SK-N-SH (cell line): ENCODE measurements at regions not wholly inside any gene's neighbourhood (a gene's known extent, or its start where the extent isn't known, plus 50 kb on each side); places are given as distances from the start of the nearest gene placed in this dataset.

ENCODE experiments used
- CTCF ChIP-seq: fragments of 200-600 bp; sonication (generic); IDR thresholded peaks from 2 replicates; pipeline ENCODE4 v1.6.1; 2017; ENCODE audit warnings: antibody characterized with exemption, mild to moderate bottlenecking, moderate library complexity
- EZH2phosphoT487 ChIP-seq: fragments of 200-600 bp; sonication (generic); IDR thresholded peaks from 2 replicates; pipeline ENCODE4 v1.6.1; 2017; ENCODE audit warnings: low read depth, mixed run types, mild to moderate bottlenecking, antibody characterized with exemption, moderate library complexity, borderline replicate concordance
- JUND ChIP-seq: IDR thresholded peaks from 2 replicates; pipeline ENCODE4 v1.4.0; 2012
- POLR2AphosphoS5 ChIP-seq: IDR thresholded peaks from 2 replicates; pipeline ENCODE4 v1.6.1; 2012; ENCODE audit warnings: low read depth, low read length
- RAD21 ChIP-seq: IDR thresholded peaks from 2 replicates; pipeline ENCODE4 v1.6.1; 2012; ENCODE audit warnings: mild to moderate bottlenecking, low read length
- REST ChIP-seq: IDR thresholded peaks from 2 replicates; pipeline ENCODE4 v1.6.1; 2012; ENCODE audit warnings: mild to moderate bottlenecking, low read depth, low read length, moderate library complexity
- RXRA ChIP-seq: IDR thresholded peaks from 2 replicates; pipeline ENCODE4 v1.4.0; 2012; ENCODE audit warnings: low read depth, mild to moderate bottlenecking, borderline replicate concordance
- TAF1 ChIP-seq: IDR thresholded peaks from 2 replicates; pipeline ENCODE4 v1.6.1; 2012; ENCODE audit warnings: low read depth, mild to moderate bottlenecking, low read length, moderate library complexity, borderline replicate concordance
- TEAD4 ChIP-seq: IDR thresholded peaks from 2 replicates; pipeline ENCODE4 v1.4.0; 2012; ENCODE audit warnings: mild to moderate bottlenecking, borderline replicate concordance; ENCODE audit not compliant: insufficient read depth
- USF1 ChIP-seq: IDR thresholded peaks from 2 replicates; pipeline ENCODE4 v1.4.0; 2012; ENCODE audit warnings: low read depth, borderline replicate concordance
- USF2 ChIP-seq: fragments of 150-350 bp; IDR thresholded peaks from 2 replicates; pipeline ENCODE4 v1.6.1; 2017; ENCODE audit warnings: antibody characterized with exemption, low read length, low read depth, borderline replicate concordance
- YY1 ChIP-seq: IDR thresholded peaks from 2 replicates; pipeline ENCODE4 v1.4.0; 2012; ENCODE audit warnings: low read depth, mild to moderate bottlenecking

- TF ChIP-seq POLR2AphosphoS5 (no peak), CTCF (no peak), USF2 (no peak), TEAD4 (no peak), JUND (no peak), YY1 (no peak), EZH2phosphoT487 (no peak), RAD21 (no peak), TAF1 (no peak), USF1 (no peak), RXRA (no peak), REST (no peak)
These were observed 320.2 kb upstream of the NFIA start for GRCh38 chr1:60762176-60762575.
